Brain microvascular endothelial cell (primary cell): ENCODE measurements at regions not wholly inside any gene's neighbourhood (a gene's known extent, or its start where the extent isn't known, plus 50 kb on each side); places are given as distances from the start of the nearest gene placed in this dataset.

Experiments
- DNase-seq: peaks from one replicate; pipeline ENCODE4 v3.0.0-alpha.2; 2020
- H3K27ac ChIP-seq: fragments of 250-450 bp; sonication (Bioruptor Pico); 2 replicates; pipeline ENCODE4 v1.5.1; 2020; ENCODE audit warnings: mild to moderate bottlenecking, moderate library complexity
- H3K27me3 ChIP-seq: fragments of 250-450 bp; sonication (Bioruptor Pico); replicated peaks from 2 replicates; pipeline ENCODE4 v1.5.1; 2020; ENCODE audit warnings: mild to moderate bottlenecking
- H3K36me3 ChIP-seq: fragments of 250-450 bp; sonication (Bioruptor Pico); replicated peaks from 2 replicates; pipeline ENCODE4 v1.5.1; 2020; ENCODE audit warnings: mild to moderate bottlenecking
- H3K4me3 ChIP-seq: 2 replicates; pipeline ENCODE4 v1.5.1; 2011; ENCODE audit warnings: low read depth, mild to moderate bottlenecking, control low read depth, low read length, moderate library complexity
- in situ Hi-C: cut with HindIII; loops from 2 replicates; pipeline ENCODE4 v1.10.0; 2017; ENCODE audit warnings: low sequenced_read_pairs, low pct_ligation_motif_present
- TF ChIP-seq, protein P1 (sequence below): IDR thresholded peaks from 2 replicates; pipeline ENCODE4 v1.5.1; 2011; ENCODE audit warnings: low read depth, mild to moderate bottlenecking, moderate library complexity, low read length, control low read depth, inconsistent platforms; ENCODE audit errors: missing control alignments

DNA sequence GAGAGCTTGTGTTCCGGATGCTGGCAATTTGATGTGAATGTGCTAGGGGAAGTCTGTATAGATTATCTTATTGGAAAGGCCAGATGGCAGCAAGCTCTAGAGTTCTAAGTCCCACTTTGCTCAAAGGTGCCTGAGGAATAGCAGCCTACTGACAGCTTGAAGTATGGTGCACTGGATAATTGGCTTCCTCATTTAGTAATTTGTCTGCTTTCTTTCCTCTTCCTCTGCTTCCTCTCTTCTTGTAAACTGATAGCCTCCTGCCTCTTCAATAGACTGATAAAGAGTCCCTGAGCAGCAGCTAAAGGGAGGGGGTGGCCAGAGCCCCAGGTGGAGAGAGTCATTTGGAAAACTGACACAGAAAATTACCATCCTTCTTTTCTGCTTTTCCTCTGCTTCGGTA lies 177.3 kb downstream of the FGF1 start:
- DNase-seq: no peak
- H3K4me3 ChIP-seq: no peak overlapping the region
- no peaks in the 10 kb centered on the region for H3K27me3 ChIP-seq
- H3K36me3 ChIP-seq: no peaks in the 10 kb centered on the region
- in situ Hi-C loops: no loop called here
- no peak overlapping the region for H3K27ac ChIP-seq
- TF ChIP-seq, protein P1, sequence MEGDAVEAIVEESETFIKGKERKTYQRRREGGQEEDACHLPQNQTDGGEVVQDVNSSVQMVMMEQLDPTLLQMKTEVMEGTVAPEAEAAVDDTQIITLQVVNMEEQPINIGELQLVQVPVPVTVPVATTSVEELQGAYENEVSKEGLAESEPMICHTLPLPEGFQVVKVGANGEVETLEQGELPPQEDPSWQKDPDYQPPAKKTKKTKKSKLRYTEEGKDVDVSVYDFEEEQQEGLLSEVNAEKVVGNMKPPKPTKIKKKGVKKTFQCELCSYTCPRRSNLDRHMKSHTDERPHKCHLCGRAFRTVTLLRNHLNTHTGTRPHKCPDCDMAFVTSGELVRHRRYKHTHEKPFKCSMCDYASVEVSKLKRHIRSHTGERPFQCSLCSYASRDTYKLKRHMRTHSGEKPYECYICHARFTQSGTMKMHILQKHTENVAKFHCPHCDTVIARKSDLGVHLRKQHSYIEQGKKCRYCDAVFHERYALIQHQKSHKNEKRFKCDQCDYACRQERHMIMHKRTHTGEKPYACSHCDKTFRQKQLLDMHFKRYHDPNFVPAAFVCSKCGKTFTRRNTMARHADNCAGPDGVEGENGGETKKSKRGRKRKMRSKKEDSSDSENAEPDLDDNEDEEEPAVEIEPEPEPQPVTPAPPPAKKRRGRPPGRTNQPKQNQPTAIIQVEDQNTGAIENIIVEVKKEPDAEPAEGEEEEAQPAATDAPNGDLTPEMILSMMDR: no peak

- in situ Hi-C loops: no loop called here
These were observed 178.1 kb downstream of the FGF1 start for GRCh38 chr5:142507531-142508372.

GRCh38 chr5:142506756-142507155 lies 179.1 kb downstream of the FGF1 start:
- Histone ChIP-seq H3K36me3 (no peaks in the 10 kb centered on the region), H3K27ac (no peak overlapping the region), H3K27me3 (no peaks in the 10 kb centered on the region), H3K4me3 (no peak overlapping the region)
- TF ChIP-seq, protein P1: no peak
- no peak for DNase-seq
- in situ Hi-C loops: no loop called here

More at GRCh38 chr5:142507531-142508372, 178.1 kb downstream of the FGF1 start:
- no peaks in the 10 kb centered on the region for H3K36me3 ChIP-seq
- H3K27me3 ChIP-seq: no peaks in the 10 kb centered on the region
- DNase-seq: no peak
- TF ChIP-seq, protein P1: no peak
- no peak overlapping the region for H3K4me3 ChIP-seq
- no peak overlapping the region for H3K27ac ChIP-seq

DNA sequence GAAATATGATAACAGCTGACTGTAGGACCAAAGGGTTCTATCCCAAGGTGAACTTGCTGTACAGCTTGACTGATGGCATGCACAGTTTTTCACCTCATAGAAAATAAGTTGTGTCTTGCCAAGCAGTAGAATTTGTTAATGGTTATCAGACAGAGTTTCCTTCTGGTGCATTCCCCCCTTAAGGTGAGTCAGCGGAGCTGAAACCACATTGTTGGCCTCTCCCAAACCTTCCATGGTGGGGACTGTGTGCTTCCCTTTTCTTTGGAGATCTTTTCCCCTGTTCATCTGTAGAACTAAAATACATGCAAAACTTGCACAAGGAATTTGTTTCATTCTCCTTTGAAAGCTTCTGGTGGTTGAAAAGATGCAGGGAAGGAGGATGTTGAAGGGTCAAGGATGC lies 179.8 kb downstream of the FGF1 start:
- H3K27ac ChIP-seq: no peak overlapping the region
- H3K27me3 ChIP-seq: no peaks in the 10 kb centered on the region
- H3K36me3 ChIP-seq: no peaks in the 10 kb centered on the region
- DNase-seq: no peak
- TF ChIP-seq, protein P1: no peak
- H3K4me3 ChIP-seq: no peak overlapping the region
- in situ Hi-C loops: no loop called here

DNA sequence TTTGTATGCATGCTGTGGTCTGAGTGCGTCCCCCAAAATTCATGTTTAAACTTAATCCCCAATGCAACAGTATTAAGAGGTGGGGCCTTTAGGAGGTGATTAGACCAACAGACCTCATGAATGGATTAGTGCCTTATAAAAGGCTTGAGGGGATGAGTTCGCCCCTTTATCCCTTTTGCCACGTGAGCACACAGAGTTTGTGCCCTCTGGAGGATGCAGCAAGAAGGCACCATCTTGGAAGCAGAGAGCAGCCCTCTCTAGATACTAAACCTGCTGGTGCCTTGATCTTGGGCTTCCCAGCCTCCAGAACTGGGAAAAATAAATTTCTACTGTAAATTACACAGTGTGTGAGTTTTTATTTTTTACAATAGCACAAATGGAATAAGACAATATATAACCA lies 177.1 kb upstream of the SPRY4 start:
- H3K36me3 ChIP-seq: no peaks in the 10 kb centered on the region
- in situ Hi-C loops: no loop called here
- no peak overlapping the region for H3K4me3 ChIP-seq
- DNase-seq: no peak
- no peaks in the 10 kb centered on the region for H3K27me3 ChIP-seq
- TF ChIP-seq, protein P1: peak; percentile 21
- no peak overlapping the region for H3K27ac ChIP-seq
